ENCODE measurements at regions not wholly inside any gene's neighbourhood (a gene's known extent, or its start where the extent isn't known, plus 50 kb on each side); places are given as distances from the start of the nearest gene placed in this dataset.

GRCh38 chr13:73492811-73493210 is 434.0 kb downstream of the KLF5 start:
- TF ChIP-seq CTCF (conservative IDR thresholded peaks at IDR 0.05; ENCODE audit: low read depth, low read length) = no peak
- no peak for TF ChIP-seq MXI1 (IDR thresholded peaks at IDR 0.05; ENCODE audit: borderline replicate concordance, low read depth, low read length)
- TF ChIP-seq RAD21 (IDR thresholded peaks at IDR 0.05; ENCODE audit: low read length) = no peak
- no peak for TF ChIP-seq POLR2A (IDR thresholded peaks at IDR 0.05; ENCODE audit: low read depth, low read length)
